NCI-H748 (cell line): ENCODE measurements at regions not wholly inside any gene's neighbourhood (a gene's known extent, or its start where the extent isn't known, plus 50 kb on each side); places are given as distances from the start of the nearest gene placed in this dataset.
A peak's percentile ranks its signal among the peaks of the same experiment; 100 is the strongest.

Experiments
- DNase-seq: peaks from one replicate; lab custom pipeline; 2025; ENCODE audit not compliant: unreplicated experiment; lab: John Stamatoyannopoulos, UW

GRCh38 chr9:99326112-99326916 lies 104.2 kb downstream of the SEC61B start:
- no peak for DNase-seq

DNA sequence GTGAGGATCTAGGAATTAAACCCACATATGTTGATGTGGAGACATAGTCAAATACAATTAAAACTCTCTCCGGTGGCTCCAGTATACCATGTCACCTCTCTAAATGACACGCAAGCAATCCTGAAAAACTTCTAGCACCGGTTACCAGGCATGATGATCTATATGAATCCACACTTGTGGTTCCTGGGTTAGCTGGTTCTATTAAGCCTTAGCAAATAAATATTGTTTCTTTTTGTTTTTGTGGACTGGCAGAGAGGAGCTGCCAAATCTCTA lies 104.8 kb downstream of the SEC61B start:
- DNase-seq, result no peak

DNA sequence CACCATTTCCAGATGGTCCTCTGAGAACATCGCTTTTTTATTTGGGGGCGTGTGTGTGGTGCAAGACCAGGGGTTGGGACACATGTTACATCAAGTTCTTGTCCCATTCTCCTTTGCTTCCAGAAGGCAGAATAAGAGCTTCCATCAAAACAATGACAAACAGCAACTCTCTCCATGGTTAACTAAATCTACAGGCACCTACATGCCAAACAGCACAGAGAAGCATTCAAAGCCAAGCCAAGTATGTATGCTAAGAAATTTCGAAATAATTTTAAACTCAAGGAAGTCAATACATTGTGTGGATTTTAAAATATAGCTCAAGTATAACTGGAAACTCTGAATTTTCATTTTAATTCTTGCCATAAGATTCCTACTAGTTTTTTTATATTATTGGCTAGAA lies 105.6 kb downstream of the SEC61B start:
- DNase-seq, result no peak

DNA sequence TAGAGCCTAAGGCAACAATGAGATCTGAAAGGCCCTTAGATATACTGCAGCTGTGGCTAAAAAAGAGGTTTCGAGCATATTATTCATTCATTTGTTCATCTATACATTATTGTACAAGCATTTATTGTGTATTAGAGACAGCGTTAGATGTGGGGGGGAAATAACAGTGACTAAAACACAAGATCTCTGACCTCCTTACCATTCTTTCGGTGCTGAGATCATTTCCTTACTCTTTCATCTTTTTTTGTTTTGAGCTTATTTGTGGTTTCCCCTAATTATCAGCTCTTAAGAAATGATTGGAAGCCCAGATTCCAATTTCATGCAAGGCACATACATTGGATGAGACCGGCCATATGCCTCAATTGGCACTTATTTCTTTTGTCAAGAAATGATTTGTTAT lies 113.2 kb downstream of the SEC61B start:
- DNase-seq, result no peak

GRCh38 chr9:99336005-99336404 lies 113.9 kb downstream of the SEC61B start:
- no peak for DNase-seq

- DNase-seq, result peak; percentile 46
Measured at GRCh38 chr9:99336531-99336930, 114.4 kb downstream of the SEC61B start.

DNA sequence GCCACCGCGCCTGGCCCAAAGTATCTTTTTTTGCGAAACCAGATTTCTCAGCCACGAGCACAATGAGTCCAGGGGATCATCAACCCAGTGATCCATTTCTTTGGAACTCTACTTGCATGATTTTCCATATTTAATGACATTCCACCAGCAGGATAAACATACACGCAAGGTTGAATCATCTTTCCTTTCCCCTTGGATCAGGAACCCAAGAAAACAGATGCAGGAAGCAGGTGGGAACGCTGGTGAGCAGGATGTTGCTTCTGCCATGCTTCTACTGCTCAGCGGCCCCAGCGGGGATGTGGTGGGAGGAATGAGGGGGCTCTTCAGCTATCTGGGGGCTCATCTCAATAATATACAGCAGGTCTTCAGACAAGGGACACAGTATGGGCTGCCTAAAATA lies 118.2 kb downstream of the SEC61B start:
- DNase-seq, result no peak

- DNase-seq, result no peak
Measured at GRCh38 chr9:99341686-99342085, 119.6 kb downstream of the SEC61B start.

DNA sequence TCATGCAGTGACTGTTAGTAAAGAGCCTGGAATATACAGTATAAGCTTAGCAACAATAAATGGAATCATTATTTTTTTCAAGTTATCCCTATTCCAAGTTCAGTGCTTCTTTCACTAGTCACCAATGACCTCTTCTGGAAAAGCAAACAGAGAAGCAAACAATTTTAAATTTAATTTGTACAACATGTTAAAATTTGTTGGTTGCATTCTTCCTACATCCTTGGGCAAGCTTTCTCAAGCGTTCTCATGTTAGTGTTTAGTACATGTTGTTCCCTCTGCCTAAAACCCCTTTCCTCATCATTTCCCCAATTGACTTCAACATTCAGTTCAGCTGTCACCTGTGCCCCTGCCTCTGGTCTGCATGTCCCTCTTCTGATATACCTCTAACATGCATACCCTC lies 123.4 kb downstream of the SEC61B start:
- DNase-seq, result no peak

- no peak for DNase-seq
Measured at GRCh38 chr9:99345942-99346341, 123.9 kb downstream of the SEC61B start.

DNA sequence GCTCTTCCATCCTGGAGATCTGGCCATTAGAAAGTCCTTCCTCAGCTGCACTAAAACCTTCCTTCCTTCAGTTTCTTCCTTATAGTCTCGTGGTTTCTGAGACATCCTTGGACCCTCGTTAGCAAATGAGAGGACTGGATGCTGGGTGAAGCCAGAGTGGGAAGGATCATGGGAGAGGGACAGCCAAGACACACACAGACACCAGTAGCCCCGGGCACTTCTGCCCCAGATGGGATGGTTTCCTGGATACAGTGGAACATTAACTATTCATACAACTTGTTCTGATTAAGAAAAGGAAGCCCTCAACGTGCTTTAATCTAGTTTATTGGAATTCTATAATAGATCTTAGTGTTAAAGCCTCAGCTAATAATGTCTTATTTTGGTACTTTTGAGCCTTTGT lies 125.5 kb downstream of the SEC61B start:
- DNase-seq, result no peak

DNA sequence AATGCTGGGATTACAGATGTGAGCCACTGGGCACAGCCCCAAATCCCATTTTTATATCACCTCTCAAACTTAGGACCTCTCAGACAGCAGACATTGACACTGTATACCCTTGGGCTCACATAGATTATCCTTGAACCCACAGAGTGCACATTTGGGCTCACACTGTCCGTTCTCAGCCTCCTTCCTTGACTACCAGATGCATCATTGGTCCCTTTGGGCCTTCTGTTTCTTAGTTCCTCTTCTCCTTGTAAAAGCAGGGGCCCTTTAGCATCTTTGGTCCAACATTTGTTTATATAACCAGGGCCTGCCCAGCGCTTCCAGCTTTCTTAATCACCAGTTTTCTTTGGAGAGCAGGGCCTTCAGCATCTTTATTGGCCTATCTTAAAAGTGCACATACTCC lies 126.2 kb downstream of the SEC61B start:
- DNase-seq, result no peak

GRCh38 chr9:99349870-99350269 lies 127.8 kb downstream of the SEC61B start:
- DNase-seq, result no peak

- DNase-seq, result no peak
Measured at GRCh38 chr9:99350461-99350860, 128.4 kb downstream of the SEC61B start.

DNA sequence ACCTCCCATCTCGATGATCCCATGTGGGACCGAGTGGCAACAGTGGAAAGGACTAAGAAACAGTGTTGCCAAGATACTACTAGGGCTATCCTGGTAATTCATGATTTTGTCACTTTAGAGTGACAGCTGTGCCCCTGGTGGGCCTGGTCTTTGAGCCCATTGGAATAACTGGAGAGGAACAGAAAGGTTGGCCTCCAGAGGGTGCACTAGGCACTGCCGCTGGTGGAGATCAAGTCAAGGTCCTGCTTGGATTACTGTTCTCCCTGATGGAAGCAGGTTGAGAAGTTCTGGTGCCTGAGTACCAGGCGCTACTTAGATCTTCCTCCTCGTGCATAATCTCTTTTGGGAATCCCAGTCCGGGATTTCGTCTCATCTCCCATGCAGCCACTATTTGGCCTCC lies 129.6 kb downstream of the SEC61B start:
- DNase-seq, result peak; percentile 13

- DNase-seq, result no peak
Measured at GRCh38 chr9:99352826-99353225, 130.7 kb downstream of the SEC61B start.

DNA sequence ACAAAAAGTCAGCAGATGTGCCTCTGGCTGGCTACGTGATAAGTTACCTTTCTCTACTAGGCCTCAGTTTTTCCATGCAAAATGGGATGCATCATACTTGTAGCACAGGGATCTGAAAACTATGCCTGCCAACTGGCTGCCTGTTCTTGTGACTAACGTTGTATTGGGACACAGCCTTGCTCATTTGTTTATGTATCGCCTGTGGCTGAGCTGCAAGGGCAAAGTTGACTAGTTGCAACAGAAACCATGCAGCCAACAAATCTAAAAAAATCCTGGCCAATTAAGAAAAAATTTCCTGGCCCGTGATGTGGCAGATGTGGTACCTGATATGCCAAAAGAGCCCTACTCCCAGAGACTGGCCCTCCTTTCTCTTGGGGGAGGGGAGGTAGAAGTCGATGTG lies 131.3 kb downstream of the SEC61B start:
- no peak for DNase-seq

DNA sequence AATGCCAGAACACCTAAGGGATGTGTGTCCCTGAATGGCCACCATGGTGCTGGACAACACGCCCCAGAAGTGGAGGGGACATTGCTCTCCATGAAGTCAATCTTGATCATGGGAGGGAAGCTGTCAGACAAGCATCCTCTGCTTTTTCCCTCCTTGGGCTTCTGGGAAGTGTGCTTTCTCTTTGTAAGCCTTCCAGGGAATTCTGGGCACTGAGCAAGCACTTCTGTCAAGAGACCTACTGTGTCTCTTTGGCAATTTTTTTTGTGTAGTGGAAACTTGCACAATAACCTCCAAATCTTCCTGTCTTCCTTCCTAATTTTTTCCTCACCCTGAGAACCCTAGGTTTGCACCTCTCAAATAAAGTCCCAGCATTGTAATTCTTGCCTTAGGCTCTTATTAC lies 132.0 kb downstream of the SEC61B start:
- no peak for DNase-seq

DNA sequence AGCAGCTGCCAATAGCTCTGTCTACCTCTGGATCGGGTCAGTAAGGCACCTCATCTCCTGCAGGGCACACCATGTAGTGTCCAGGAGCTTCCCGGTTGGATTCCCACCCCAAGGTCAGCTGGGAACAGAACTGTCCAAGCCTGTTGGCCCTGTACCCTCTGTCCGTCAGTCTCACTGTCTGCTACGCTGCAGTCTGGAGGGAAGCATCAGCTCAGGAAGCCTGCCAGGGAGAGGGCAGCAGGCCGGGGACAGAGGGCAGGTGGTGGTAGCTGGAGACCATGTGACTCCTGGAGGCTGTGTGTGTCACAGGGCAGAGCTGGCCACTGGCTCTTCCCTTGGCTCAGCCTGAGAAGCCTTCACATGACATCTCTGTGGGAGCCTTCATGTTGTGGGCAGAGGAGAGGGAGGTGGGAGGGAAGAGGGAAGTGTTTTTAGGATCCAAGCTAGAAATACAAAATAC lies 134.5 kb downstream of the SEC61B start:
- DNase-seq, result no peak

- no peak for DNase-seq
Measured at GRCh38 chr9:99357575-99357974, 135.5 kb downstream of the SEC61B start.

DNA sequence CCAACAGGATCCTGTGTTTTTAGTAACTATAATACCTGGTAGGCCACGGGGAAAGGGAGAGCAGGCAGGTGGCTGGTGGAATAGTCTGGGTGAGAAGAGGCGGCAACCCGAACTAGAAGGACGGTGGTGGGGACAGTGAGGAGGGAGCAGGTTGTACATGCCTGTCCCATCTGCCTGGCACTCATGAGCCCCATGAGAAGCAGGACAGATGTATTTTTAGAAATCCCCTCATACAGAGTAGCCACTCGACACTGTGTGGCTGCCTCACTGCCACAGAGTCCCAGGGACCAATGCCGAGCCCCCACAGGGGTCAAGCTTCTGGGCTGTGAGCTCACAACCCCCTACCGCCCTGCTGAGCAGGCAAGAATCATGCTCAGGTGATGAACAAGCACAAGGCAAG lies 136.6 kb downstream of the SEC61B start:
- DNase-seq, result no peak

DNA sequence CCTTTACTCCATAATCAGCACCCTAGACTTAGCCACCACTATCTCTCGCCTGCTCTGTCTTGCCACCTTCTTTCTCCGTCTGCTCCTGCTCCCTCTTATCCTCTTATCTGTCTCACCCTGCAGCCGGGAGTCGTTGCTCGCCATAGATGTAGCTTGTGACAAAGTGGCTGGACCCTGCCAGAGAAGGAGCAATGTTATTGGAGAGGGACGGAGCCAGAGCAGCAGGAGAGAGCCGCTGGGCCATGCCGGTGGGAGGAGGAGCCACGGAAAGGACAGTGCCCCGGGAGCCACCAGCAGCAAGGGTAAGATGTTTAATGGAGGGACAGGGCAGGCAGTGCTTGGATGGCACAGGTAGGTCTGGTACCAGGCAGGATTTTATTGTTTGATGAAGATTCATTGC lies 137.3 kb downstream of the SEC61B start:
- DNase-seq, result no peak

- peak; percentile 6 for DNase-seq
Measured at GRCh38 chr9:99360026-99360425, 137.9 kb downstream of the SEC61B start.
